Urothelium cell line (cell line): ENCODE measurements at regions not wholly inside any gene's neighbourhood (a gene's known extent, or its start where the extent isn't known, plus 50 kb on each side); places are given as distances from the start of the nearest gene placed in this dataset.
"Not testable (repeated sequence)": the region's sequence is repeated elsewhere in the genome, so short reads cannot be mapped to it uniquely, and the experiment has no call there.

ENCODE experiments used
- DNase-seq: peaks from one replicate; pipeline ENCODE4 v3.0.0; 2011; ENCODE audit warnings: low spot score, mixed read lengths
- FAIRE-seq: peaks from 2 replicates; lab custom pipeline; 2011; peaks lifted over from hg19 to GRCh38; lab: Jason Lieb, UNC

DNA sequence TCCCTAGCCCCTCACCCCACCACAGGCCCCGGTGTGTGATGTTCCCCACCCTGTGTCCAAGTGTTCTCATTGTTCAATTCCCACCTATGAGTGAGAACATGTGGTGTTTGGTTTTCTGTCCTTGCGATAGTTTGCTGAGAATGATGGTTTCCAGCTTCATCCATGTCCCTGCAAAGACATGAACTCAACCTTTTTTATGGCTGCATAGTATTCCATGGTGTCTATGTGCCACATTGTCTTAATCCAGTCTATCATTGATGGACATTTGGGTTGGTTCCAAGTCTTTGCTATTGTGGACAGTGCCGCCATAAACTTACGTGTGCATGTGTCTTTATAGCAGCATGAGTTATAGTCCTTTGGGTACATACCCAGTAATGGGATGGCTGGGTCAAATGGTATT, 232.1 kb downstream of the ASMT start:
- not testable (repeated sequence) for FAIRE-seq, DNase-seq

DNA sequence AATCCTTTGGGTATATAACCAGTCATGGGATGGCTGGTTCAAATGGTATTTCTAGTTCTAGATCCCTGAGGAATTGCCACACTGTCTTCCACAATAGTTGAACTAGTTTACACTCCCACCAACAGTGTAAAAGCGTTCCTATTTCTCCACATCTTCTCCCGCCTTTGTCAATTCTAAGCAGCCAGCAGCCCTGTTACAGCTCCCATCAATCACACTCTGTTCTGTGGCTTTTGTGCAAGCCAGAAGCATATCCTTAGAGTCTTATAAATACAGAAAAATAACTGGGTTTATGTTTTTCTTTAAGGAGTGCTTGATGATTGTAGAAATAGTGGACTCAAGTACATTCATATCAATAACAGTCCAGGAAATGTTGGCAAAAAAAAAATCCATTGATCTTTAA, 232.9 kb downstream of the ASMT start:
- DNase-seq, FAIRE-seq: not testable (repeated sequence)

DNA sequence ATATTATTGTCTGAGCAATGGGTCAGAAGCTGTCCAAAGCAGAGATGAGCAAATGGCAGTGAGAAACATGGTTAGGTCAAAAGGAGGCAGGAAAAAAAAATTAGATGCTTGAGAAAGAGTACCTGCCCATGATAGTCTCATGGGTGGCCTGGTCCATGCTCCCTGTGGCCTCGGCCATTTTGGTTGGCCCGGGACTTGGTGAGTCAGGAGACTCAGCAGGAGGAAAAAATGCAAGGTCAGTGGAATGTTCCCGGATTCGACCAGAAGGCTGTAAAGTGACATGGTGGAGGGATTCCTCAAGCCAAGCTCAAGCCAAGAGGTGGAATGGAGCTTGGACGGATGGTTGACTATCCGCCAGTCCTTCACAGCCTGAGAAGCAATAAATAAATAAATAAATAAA, 236.7 kb downstream of the ASMT start:
- DNase-seq = no peak
- FAIRE-seq = no peak

DNA sequence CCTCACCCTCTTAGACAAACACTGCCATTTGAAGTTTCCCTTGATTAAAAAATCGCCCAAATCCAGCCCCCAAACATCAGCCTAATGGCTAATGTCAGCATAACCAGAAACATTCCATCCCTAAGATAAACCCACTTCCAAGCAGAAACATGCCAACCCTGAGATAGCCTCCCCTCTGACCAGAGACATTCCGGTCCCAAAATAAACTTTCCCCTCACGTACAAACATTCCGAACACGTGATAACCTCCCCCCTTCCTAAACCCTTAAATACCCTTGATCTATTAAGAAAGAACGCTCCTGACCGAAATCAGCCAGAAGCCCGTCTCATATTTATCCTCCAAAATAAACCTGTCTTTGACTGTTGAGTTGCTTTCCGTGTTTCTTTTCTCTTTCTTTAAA, 237.2 kb downstream of the ASMT start:
- DNase-seq (no peak), FAIRE-seq (no peak)

DNA sequence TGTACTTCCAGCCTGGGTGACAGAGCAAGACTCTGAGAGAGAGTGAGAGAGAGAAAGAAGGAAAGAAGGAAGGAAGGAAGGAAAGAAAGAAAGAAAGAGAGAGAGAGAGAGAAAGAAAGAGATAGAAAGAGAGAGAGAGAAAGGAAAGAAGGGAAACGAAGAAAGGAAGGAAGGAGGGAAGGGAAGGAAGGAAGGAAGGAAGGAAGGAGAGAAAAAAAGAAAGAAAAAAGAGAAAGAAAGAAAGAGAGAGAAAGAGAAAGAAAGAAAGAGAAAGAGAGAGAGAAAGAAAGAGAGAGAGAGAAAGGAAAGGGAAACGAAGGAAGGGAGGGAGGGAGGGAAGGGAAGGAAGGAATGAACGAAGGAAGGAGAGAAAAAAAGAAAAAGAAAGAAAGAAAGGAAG, 238.6 kb downstream of the ASMT start:
- FAIRE-seq (no peak), DNase-seq (no peak)

DNA sequence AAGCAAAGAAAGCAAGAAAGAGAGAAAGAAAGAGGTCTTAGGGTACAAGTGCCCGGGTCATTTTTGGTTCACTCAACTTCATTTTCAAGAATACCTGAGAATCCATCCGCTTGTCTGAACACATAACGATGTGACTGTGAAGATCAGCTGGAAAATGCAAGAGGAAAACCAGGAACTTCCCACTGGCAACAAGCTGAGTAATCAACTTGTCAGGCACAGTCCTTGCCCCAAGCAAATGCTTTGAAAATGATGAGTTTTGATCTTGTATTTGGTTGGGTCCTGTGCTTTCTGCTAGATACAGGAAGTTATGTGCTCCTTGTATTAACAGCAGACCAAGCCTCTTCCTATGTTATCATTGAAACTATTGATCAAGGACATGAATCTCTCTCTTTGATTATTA, 239.1 kb downstream of the ASMT start:
- FAIRE-seq (no peak), DNase-seq (no peak)

DNA sequence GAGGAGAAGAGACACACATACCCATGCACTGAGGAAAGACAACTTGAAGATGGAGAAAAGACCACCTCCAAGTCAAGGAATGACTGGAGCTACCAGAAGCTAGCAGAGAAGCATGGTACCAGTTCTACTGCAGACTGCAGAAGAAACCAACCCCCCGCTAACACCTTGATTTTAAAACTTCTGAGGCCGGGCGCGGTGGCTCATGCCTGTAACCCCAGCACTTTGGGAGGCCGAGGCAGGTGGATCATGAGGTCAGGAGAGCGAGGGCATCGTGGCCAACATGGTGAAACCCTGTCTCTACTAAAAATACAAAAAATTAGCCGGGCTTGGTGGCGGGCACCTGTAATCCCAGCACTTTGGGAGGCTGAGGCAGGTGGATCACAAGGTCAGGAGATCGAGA, 240.0 kb downstream of the ASMT start:
- not testable (repeated sequence) for DNase-seq, FAIRE-seq

DNA sequence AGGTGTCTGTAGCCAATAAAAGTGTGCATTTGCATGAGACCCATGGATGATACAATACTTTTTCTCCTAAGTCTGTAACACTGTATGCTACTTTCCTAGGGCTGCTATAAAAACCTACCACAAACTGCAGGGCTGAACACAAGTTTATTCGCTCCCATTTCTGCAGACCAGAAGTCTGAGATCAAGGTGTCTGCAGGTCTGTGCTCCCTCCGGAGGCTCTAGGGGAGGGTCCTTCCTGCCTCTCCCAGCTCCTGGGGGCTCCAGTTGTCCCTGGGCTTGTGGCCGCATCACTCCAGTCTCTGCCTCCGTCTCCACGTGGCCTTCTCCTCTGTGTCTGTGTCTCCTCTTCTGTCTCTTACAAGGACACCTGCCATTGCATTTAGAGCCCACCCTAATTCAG, 244.4 kb downstream of the ASMT start:
- DNase-seq, FAIRE-seq: not testable (repeated sequence)

DNA sequence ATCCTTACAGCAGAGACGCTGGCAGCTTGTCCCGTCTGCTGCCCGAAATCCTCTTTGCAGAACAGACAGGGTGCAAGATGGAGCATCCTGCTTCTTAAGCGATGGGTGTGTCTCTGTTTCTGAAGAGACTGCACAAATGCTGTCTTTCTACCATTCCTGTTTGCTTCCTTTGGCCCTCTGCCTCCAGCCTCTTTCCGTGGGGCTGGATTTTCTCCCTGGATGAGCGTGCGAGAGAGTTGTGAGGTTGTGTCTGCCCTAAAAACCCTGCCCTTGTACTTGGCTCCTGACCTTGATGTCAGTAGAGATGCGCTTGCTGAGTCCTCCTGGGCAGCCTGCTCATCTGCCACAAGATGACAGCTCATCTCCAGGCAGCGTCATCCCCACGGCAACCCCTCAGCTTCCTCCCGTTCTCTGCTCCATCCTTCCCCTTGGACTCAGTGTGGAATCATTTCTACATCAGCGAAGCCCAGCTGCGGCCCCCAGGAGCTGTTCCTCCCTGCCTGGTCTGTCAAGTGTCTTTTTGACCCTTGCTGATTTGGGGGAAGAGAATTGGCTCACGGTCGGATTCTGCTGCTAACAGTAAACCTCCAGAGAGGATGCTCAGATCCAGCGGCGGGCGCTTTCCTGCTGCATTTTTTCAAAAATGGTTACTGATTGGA, 246.2 kb downstream of the ASMT start:
- DNase-seq (no peak), FAIRE-seq (no peak)

DNA sequence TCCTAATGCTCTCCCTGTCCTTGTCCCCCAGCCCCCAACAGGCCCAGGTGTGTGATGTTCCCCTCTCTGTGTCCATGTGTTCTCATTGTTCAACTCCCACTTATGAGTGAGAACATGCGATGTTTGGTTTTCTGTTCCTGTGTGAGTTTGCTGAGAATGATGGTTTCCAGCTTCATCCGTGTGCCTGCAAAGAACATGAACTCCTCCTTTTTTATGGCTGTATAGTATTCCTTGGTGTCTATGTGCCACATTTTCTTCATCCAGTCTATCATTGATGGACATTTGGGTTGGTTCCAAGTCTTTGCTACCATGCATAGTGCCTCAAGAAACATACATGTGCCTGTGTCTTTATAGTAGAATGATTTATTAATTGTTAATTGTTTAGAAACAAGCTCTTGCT, 249.1 kb downstream of the ASMT start:
- FAIRE-seq, DNase-seq: not testable (repeated sequence)

DNA sequence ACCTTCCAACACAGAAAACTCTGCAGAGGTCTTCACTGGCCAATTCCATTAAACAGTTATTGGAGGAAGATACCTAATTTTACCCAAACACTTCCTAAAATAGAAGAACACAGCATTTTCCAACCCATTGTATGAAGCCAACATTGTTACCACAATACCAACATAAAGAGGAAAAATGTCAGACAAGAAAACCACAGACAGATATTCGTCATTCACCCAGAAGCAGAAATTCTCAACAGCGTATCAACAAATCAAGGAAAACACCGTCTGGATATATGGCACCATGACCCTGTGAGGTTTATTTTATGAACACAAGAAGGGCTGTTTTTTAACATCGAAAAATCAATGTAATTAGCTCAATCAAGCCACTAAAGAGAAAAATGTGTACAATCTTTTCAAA, 255.6 kb downstream of the ASMT start:
- FAIRE-seq = no peak
- no peak for DNase-seq

DNA sequence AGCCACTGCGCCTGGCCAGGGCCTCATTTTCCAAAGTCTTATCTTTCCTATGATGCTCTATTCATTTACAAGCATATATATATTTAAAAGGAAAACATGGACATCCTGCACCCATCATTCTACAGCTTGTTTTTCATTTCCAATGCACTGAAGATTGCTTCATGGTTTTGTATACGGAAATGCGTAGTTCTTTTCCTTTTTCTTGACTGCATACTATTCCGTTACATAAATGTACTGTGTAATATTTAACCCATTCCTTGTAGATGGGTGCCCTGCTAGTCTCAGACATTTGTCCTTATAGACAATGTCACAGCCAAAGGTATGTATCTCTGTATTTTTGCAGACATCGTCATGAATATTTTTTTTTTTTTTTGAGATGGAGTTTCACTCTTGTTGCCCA, 257.0 kb downstream of the ASMT start:
- DNase-seq (no peak), FAIRE-seq (no peak)

DNA sequence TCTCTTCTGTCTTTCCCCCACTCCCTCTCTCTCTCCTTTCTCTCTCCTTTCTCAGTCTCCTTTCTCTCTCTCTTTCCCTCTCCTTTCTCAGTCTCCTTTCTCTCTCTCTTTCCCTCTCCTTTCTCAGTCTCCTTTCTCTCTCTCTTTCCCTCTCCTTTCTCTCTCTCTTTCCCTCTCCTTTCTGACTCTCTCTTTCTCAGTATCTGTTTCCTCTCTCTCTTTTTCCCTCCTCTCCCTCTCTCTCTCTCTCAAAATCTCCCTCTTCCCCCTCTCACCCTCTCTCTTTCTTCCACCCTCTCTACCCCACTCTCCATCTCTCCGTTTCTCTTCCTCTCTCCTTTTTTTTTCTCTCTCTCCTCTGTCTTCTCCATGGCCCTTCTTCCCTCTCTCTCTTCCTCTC, 258.8 kb downstream of the ASMT start:
- DNase-seq (no peak), FAIRE-seq (no peak)

DNA sequence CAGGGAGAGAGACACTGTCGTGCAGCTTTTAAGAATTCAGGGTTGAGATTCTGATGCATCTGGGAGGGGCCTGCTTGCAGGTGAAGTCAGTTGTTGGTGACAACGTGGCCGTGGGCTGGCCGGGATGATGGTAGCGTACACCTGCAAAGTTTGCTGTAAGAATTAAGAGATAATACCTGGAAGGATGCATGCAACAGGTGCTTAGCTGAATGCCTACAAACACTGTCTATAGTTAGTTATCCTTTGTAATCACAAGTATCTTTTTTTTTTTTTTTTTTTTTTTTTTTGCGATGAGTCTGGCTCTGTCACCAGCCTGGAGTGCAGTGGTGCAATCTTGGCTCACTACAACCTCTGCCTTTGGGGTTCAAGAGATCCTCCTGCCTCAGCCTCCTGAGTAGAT, 259.6 kb downstream of the ASMT start:
- FAIRE-seq (no peak), DNase-seq (no peak)

DNA sequence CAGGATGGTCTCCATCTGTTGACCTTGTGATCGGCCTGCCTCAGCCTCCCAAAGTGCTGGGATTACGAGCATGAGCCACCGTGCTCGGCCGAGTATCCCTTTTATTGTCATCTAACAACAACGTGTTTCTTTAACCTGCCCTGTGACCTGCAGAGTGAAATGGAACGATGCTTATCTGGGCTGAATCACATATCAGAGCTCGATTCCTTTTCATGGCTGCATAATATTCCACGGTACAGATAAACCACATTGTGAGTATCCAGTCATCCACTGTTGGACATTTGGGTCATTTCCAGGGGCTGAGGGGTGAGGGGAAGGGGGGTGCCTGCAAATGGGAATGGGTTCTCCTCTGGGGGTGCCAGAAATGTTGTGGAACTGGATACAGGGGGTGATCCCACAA, 260.0 kb downstream of the ASMT start:
- no peak for FAIRE-seq
- no peak for DNase-seq

DNA sequence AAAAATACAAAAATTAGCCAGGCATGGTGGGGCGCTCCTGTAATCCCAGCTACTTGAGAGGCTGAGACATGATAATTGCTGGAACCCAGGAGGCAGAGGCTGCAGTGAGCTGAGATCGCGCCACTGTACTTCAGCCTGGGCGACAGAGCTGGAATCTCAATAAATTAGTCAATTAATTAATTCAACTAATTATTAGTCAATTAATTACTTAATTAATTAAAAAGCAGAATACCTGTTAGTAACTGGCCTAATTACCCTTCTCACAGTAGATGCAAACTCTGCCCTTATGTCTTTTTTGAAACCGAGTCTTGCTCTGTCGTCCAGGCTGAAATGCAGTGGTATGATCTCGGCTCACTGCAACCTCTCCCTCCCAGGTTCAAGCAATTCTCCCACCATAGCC, 261.2 kb downstream of the ASMT start:
- FAIRE-seq (no peak), DNase-seq (no peak)

DNA sequence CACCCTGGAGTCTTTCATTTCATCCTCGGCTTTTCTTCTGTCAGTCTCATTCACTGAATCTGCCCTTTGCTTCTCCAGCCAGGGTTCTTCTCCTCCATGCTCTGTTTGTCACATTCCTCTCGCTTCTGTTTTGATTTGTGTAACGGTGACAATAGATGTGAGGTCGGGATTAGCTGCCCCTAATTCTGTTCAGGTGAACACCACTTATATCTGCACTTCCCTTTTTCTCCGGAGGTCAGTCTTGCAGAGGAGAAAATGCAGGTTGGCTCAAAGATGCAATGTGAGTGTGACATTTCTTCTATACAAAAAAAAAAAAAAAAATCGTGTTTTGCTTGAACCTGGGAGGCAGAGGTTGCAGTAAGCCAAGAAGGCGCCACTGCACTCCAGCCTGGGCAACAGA, 262.9 kb downstream of the ASMT start:
- FAIRE-seq = no peak
- DNase-seq = no peak

DNA sequence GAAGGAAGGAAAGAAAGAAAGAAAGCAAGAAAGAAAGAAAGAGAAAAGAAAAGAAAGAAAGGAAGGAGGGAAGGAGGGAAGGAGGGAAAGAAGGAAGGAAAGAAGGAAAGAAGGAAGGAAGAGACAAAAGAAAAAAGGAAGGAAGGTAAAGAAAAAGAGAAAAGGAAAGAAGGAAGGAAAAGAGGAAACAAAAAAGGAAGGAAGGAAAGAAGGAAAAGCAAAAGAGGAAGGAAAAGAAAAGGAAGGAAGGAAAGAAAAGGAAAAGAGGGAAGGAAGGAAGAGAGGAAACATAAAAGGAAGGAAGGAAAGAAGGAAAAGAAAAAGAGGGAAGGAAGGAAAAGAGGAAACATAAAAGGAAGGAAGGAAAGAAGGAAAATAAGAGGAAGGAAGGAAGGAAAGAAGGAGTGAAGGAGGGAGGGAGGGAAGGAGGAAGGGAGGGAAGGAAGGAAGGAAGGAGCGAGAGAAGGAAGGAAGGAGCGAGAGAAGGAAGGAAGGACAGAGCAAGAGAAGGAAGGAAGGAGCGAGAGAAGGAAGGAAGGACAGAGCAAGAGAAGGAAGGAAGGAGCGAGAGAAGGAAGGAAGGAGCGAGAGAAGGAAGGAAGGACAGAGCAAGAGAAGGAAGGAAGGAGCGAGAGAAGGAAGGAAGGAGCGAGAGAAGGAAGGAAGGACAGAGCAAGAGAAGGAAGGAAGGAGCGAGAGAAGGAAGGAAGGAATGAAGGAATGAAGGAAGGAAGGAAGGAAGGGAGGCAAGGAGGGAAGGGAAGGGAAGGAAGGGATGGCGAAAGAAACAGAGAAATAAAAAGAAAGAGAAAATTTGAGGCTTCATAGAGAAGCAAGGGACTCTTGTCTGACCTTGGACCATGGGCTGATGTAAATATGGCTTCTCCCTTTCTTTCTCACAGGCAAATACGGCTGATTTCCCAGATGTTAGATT, 266.3 kb downstream of the ASMT start:
- DNase-seq, FAIRE-seq: not testable (repeated sequence)

DNA sequence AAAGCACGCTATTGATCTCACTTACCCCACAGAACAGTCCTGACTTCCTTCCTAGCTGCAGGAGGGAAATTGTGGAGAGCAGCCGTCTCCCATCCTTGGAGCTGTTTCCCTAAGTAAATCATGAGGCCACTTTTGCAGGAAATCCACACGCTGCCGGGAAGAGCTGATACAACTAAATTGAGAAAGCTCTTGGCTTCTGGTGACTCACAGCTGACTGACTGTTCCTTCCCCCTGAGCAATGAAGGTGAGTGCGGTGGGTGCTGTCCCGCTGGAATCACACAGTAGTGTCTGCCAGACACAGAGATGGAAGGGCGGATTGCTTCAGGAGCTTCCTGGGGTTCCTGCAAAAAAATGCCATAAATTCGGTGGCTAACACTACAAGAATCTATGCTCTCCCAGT, 268.9 kb downstream of the ASMT start:
- FAIRE-seq (no peak), DNase-seq (peak; percentile 21)

DNA sequence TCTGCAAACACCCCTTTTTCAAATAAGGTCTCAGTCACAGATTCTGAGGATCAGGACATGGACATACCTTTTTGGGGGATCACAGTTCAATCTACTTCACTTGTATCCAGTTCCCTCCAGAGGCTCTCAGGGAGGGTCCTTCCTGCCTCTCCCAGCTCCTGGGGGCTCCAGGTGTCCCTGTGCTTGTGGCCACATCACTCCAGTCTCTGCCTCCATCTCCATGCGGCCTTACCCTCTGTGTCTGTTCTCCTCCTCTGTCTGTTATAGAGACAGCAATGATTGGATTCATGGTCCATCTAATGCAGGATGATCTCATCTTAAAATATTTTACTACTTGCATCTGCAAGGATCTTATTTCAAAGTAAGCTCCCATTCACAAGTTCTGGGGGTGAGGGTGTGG, 269.6 kb downstream of the ASMT start:
- no peak for FAIRE-seq
- DNase-seq = no peak

DNA sequence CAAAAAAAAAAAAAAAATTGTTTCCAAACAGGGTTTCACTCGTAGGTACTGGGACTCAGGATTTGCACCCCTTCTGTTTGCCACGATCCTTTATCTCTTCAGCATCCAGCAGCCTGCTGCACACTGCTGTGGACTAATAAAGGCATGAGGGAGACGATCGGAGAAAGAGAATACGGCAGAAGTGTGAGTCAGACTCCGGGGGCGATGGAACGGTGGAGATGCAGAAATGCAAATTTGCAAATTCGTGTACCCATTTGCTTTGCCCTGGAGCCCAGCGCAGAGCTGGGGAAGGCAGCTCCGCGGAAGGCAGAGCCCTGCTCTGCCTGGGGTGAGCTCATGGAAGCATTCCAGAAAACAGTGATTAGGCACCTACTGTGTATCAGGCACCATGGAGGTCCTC, 270.3 kb downstream of the ASMT start:
- no peak for DNase-seq
- no peak for FAIRE-seq

DNA sequence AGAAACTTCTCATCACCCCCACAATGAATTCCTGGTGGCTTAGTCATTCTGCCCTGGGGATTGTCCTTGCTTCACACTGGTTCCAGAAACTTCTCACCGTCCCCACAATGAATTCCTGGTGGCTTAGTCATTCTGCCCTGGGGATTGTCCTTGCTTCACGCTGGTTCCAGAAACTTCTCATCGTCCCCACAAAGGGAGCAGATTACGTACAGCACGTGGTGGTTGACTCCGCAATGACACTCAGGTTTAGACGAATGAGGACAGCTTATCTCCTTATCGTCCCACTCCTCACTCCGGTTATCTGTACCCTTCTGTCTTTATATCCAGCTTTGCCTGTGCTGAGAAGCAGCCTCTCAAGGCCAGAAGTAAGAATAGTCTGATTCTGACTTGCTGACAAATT, 273.4 kb downstream of the ASMT start:
- not testable (repeated sequence) for FAIRE-seq, DNase-seq
